ENCODE measurements at regions not wholly inside any gene's neighbourhood (a gene's known extent, or its start where the extent isn't known, plus 50 kb on each side); places are given as distances from the start of the nearest gene placed in this dataset.

DNA sequence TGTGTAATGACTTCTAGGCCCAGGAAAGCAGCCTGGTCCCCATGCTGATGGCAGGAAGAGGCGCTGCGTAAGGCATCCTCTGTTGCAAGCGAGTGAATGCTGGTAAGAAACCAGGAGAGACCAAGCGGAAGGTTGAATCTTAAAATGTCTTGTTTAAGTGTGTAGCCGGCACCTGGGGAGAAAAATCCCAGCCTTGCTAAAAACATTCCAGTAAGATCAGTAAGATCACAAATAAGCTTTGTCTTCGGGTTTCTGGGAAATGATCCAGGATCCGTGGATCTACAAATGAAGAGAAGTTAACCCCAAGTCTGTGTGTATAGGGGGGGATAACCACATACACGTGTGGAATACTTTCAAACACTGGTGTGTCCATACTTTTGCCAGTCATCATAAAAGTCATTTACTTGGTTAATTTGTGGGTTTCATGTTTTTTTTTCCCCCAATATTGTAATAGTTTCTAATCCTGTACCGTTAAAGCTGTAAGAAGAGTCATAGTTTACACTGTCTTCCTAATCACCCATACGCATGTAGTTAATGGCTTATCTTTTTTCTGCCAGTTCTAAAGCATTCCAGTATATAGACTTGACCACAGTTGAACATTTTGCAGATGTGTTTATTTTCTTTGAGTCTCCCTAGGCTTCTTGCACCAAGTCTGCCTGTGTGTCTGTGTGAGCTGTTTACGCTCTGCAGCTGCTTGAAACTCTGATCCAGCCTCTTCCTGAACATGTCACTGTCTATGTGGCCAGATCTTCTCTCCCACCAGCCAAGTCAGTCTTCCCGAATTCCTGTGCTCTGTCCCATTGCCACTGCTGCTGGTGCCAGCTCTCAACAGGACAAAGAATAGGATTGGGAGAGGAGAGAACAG is 135.9 kb upstream of the ARL4C start:
- Histone ChIP-seq H3K9me3 (ENCODE audit: control insufficient read depth, insufficient read depth, low read depth, low read length) (no peaks in the 10 kb centered on the region), H3K4me3 (ENCODE audit: low read depth, low read length) (no peak overlapping the region), H3K4me1 (ENCODE audit: control insufficient read depth, insufficient read depth, low read length) (no peaks in the 10 kb centered on the region; the same call in 1 of the 2 replicates), H3K27ac (ENCODE audit: extremely low read depth, low read depth, low read length) (no peak overlapping the region), H3K36me3 (ENCODE audit: control insufficient read depth in 2 of 2, insufficient read depth in 1 of 2, low read length in 2 of 2) (no peaks in the 10 kb centered on the region)
- TF ChIP-seq ZNF558 (tag by site-specific recombination; IDR thresholded peaks at IDR 0.05) = no peak
- TF ChIP-seq ZNF654 (tag by site-specific recombination; IDR thresholded peaks at IDR 0.05; ENCODE audit: low read depth) = no peak
- TF ChIP-seq ZNF768 (tag by site-specific recombination; IDR thresholded peaks at IDR 0.05) = no peak
- TF ChIP-seq, protein P1, sequence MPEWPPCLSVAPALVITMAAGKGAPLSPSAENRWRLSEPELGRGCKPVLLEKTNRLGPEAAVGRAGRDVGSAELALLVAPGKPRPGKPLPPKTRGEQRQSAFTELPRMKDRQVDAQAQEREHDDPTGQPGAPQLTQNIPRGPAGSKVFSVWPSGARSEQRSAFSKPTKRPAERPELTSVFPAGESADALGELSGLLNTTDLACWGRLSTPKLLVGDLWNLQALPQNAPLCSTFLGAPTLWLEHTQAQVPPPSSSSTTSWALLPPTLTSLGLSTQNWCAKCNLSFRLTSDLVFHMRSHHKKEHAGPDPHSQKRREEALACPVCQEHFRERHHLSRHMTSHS (tag by site-specific recombination; IDR thresholded peaks at IDR 0.05) = no peak
- TF ChIP-seq ZNF548 (tag by site-specific recombination; IDR thresholded peaks at IDR 0.05) = no peak
- TF ChIP-seq ZNF248 (tag by site-specific recombination; IDR thresholded peaks at IDR 0.05) = no peak
- TF ChIP-seq, protein P2, sequence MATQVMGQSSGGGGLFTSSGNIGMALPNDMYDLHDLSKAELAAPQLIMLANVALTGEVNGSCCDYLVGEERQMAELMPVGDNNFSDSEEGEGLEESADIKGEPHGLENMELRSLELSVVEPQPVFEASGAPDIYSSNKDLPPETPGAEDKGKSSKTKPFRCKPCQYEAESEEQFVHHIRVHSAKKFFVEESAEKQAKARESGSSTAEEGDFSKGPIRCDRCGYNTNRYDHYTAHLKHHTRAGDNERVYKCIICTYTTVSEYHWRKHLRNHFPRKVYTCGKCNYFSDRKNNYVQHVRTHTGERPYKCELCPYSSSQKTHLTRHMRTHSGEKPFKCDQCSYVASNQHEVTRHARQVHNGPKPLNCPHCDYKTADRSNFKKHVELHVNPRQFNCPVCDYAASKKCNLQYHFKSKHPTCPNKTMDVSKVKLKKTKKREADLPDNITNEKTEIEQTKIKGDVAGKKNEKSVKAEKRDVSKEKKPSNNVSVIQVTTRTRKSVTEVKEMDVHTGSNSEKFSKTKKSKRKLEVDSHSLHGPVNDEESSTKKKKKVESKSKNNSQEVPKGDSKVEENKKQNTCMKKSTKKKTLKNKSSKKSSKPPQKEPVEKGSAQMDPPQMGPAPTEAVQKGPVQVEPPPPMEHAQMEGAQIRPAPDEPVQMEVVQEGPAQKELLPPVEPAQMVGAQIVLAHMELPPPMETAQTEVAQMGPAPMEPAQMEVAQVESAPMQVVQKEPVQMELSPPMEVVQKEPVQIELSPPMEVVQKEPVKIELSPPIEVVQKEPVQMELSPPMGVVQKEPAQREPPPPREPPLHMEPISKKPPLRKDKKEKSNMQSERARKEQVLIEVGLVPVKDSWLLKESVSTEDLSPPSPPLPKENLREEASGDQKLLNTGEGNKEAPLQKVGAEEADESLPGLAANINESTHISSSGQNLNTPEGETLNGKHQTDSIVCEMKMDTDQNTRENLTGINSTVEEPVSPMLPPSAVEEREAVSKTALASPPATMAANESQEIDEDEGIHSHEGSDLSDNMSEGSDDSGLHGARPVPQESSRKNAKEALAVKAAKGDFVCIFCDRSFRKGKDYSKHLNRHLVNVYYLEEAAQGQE (tag by site-specific recombination; IDR thresholded peaks at IDR 0.05) = no peak
- TF ChIP-seq, protein P3, sequence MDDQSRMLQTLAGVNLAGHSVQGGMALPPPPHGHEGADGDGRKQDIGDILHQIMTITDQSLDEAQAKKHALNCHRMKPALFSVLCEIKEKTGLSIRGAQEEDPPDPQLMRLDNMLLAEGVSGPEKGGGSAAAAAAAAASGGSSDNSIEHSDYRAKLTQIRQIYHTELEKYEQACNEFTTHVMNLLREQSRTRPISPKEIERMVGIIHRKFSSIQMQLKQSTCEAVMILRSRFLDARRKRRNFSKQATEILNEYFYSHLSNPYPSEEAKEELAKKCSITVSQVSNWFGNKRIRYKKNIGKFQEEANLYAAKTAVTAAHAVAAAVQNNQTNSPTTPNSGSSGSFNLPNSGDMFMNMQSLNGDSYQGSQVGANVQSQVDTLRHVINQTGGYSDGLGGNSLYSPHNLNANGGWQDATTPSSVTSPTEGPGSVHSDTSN (CRISPR knock-in tag; IDR thresholded peaks at IDR 0.05) = no peak
- TF ChIP-seq SETDB1 (IDR thresholded peaks at IDR 0.05; ENCODE audit: insufficient read length, low read length) = no peak
- TF ChIP-seq, protein P4, sequence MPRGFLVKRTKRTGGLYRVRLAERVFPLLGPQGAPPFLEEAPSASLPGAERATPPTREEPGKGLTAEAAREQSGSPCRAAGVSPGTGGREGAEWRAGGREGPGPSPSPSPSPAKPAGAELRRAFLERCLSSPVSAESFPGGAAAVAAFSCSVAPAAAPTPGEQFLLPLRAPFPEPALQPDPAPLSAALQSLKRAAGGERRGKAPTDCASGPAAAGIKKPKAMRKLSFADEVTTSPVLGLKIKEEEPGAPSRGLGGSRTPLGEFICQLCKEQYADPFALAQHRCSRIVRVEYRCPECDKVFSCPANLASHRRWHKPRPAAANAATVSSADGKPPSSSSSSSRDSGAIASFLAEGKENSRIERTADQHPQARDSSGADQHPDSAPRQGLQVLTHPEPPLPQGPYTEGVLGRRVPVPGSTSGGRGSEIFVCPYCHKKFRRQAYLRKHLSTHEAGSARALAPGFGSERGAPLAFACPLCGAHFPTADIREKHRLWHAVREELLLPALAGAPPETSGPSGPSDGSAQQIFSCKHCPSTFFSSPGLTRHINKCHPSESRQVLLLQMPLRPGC (tag by site-specific recombination; IDR thresholded peaks at IDR 0.05) = no peak
- TF ChIP-seq ZNF610 (tag by site-specific recombination; IDR thresholded peaks at IDR 0.05; ENCODE audit: borderline replicate concordance) = no peak
- TF ChIP-seq ZBTB48 (tag by site-specific recombination; IDR thresholded peaks at IDR 0.05) = no peak
- no peak for TF ChIP-seq ZNF837 (tag by site-specific recombination; IDR thresholded peaks at IDR 0.05)
- TF ChIP-seq GLIS1 (tag by site-specific recombination; IDR thresholded peaks at IDR 0.05) = no peak
- TF ChIP-seq ZBTB21 (tag by site-specific recombination; IDR thresholded peaks at IDR 0.05) = no peak
- ChIA-PET CTCF (no interaction called here), POLR2A (no interaction called here)

DNA sequence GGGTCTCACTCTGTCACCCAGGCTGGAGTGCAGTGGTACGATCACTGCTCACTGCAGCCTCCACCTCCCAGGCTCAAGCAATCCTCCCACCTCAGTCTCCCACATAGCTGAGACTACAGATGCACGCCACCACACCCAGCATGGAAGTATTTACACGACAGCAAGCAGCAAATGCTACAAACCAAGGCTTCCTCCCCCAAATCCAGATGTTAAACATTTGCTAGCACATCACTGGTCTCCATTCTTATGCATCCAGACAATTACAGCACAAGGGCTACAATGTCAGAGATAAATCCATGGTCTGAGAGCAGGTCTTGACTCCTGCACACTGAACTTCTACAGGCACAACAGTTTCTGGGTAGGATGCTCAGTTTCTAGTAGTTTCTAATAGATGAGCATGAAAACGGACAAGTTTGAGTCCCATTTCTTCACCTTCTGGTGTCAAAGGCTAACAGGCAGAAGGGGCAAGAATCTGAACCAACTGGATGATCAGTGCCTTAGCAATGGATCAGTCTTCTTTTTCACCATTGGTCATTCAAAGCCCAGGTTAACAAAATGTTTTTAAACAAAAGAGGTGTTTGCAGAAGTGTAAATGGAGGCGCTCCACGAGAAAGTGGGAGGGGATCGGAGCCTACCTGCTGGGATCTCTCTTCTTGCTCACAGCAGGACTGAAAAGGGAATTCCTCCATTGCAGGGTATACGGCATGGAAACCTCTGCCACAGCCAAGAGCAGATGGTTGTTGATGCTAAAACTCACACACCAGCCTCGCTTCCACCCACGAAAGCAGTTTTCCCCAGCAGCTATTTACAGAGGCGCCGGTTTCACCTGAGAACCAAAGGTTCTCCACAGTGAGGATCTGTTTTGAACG is 135.0 kb upstream of the ARL4C start:
- H3K4me1 ChIP-seq (ENCODE audit: control insufficient read depth, insufficient read depth, low read length) = no peaks in the 10 kb centered on the region; the same call in 1 of the 2 replicates
- no peaks in the 10 kb centered on the region for H3K36me3 ChIP-seq (ENCODE audit: control insufficient read depth in 2 of 2, insufficient read depth in 1 of 2, low read length in 2 of 2)
- ChIA-PET CTCF (interaction anchor here (1.0 kb wide), 1 partner anchor 20 kb away, joined by 3 read pairs; no protein-coding TSS in a partner anchor), POLR2A (no interaction called here)
- H3K4me3 ChIP-seq (ENCODE audit: low read depth, low read length) = no peak overlapping the region
- no peaks in the 10 kb centered on the region for H3K9me3 ChIP-seq (ENCODE audit: control insufficient read depth, insufficient read depth, low read depth, low read length)
- H3K27ac ChIP-seq (ENCODE audit: extremely low read depth, low read depth, low read length) = no peak overlapping the region
- no peak for TF ChIP-seq ZNF239 (tag by site-specific recombination; IDR thresholded peaks at IDR 0.05)
- TF ChIP-seq REPIN1 (tag by site-specific recombination; IDR thresholded peaks at IDR 0.05; ENCODE audit: low read depth) = no peak
- TF ChIP-seq HOXC10 (CRISPR knock-in tag; IDR thresholded peaks at IDR 0.05) = no peak
- no peak for TF ChIP-seq YY2 (tag by site-specific recombination; IDR thresholded peaks at IDR 0.05)
- TF ChIP-seq, protein P5, sequence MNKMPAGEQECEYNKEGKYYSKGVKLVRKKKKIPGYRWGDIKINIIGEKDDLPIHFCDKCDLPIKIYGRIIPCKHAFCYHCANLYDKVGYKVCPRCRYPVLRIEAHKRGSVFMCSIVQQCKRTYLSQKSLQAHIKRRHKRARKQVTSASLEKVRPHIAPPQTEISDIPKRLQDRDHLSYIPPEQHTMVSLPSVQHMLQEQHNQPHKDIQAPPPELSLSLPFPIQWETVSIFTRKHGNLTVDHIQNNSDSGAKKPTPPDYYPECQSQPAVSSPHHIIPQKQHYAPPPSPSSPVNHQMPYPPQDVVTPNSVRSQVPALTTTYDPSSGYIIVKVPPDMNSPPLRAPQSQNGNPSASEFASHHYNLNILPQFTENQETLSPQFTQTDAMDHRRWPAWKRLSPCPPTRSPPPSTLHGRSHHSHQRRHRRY (tag by site-specific recombination; IDR thresholded peaks at IDR 0.05) = no peak
- TF ChIP-seq ZNF785 (tag by site-specific recombination; IDR thresholded peaks at IDR 0.05) = no peak
- TF ChIP-seq SP7 (tag by site-specific recombination; IDR thresholded peaks at IDR 0.05) = no peak

Measured in HEK293 (cell line).